DND-41 (cell line): ENCODE measurements at regions not wholly inside any gene's neighbourhood (a gene's known extent, or its start where the extent isn't known, plus 50 kb on each side); places are given as distances from the start of the nearest gene placed in this dataset.

Experiments used
- CTCF ChIP-seq: IDR thresholded peaks from 2 replicates; pipeline ENCODE4 v1.5.1; 2012; ENCODE audit warnings: borderline replicate concordance, low read length, moderate library complexity, mild to moderate bottlenecking; ENCODE audit not compliant: poor library complexity, severe bottlenecking; ENCODE audit errors: extremely low read depth
- EZH2 ChIP-seq: IDR thresholded peaks from 3 replicates; pipeline ENCODE4 v1.6.1; 2012; ENCODE audit warnings: borderline replicate concordance, low read depth, mild to moderate bottlenecking, moderate library complexity, low read length, inconsistent platforms; ENCODE audit not compliant: severe bottlenecking

DNA sequence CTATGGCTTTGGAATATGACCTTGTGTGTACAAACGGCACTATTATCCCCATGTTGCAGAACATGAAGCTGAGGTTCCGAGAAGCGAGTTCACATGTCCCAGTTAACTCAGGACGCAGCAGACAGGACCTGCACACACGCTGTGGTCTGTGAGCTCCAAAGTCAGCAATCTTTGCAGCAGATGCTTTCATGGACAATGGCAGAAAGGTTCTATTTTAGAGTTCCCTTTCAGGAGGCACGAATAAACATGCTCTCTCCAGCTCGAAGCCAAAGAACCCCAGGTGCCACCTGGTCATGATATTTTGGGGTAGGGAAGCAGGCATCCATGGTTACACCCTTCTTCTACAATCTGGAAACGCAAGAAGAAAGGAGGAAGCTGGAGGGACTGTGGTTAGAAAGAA, 412.0 kb downstream of the TMEM114 start:
- TF ChIP-seq CTCF, result no peak
- TF ChIP-seq EZH2, result no peak
